OCI-M2 (cell line): ENCODE measurements at regions not wholly inside any gene's neighbourhood (a gene's known extent, or its start where the extent isn't known, plus 50 kb on each side); places are given as distances from the start of the nearest gene placed in this dataset.

Experiments used
- DNase-seq: peaks from one replicate; lab custom pipeline; 2025; ENCODE audit not compliant: unreplicated experiment; lab: John Stamatoyannopoulos, UW

GRCh38 chr18:25962919-25963318 is 127.5 kb downstream of the SS18 start:
- no peak for DNase-seq

GRCh38 chr18:25962176-25962575 is 128.2 kb downstream of the SS18 start:
- DNase-seq, result no peak

DNA sequence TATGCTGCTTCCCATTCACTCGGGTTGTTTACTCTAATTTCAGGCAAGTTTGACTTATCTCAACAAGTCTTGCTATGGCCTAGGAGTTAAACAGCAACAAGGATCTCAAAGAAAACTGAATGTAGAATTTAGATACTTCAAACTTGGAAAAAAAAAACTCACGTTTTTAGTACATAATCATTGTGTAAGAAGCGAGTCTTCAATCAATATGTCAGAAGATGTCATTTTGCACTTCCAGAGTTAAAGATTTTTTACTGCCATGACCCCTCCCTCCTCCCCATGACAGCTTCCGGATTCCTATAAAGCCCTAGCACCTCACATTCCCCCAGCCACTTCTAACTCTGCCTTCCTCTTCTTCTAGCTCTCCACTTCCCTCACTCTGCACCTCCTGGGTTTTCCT is 133.4 kb downstream of the SS18 start:
- DNase-seq, result no peak

DNA sequence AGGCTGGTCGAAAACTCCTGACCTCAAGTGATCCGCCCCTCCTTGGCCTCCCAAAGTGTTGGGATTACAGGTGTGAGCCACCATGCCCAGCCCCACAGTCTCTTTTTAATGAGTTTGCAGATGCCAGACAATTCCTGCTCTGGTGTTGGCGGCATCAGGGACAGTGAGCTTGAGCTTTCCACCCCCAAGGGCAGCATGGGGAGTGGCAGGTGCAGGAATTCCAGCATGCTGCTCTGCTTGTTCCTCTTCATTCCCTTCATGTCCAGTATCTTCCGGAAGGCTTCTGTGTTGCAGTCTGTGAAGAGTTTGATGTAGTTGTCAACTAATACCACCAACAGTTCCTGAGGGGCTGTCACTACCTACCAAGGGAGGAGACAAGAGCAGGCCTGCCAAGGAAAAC is 137.3 kb downstream of the SS18 start:
- no peak for DNase-seq

GRCh38 chr18:25950321-25950720 is 140.1 kb downstream of the SS18 start:
- no peak for DNase-seq

DNA sequence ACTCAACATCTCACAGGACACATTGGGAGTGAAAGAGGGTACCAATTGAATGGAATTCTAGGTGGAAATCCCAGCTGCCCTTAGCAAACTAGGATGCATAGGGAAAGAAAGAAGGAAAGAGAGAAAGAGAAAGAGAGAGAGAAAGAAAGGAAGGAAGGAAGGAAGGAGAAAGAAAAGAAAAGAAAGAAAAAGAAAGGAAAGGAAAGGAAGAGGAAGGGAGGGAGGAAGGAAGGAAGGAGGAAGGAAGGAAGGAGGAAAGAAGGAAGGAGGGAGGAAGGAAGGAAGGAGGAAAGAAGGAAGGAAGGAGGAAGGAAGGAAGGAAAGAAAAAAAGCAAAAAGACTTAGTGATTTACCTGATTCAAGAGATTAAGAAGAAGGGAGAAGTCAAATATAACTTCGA is 143.9 kb downstream of the SS18 start:
- no peak for DNase-seq

DNA sequence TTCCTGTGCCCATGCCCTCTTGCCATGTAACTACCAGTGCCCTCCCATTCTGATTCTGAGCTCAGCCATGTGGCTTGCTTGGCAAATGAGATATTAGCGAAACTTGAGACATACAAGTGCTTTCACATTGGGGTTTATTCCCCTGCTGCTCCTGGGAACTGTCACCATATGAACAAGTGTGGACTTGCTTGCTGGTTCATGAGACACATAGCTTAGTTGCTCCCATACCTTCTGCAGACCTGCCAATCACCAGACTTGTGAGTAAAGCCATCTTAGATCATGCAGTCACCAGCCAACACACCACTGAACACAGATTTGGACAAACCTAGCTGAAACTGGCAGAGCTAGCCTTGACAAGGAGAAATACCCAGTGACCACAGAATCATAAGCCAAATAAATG is 155.1 kb downstream of the SS18 start:
- no peak for DNase-seq

DNA sequence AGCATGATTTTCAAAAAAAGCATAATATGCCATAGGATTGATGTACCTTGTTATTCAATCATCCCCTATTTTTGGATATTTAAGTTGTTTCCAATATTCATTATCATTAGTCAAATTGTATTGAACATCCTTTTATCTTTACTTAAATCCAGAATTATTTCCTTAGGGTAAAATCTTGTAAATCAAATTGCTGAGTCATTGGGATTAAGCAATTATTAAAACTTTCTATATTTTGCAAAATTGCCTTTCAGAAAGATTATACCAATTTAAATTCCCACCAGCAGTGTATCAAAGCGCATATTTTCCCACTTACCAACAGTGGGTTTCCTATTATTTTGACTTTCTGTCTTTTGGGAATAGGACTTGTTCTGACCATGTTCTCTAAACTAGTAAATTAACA is 159.3 kb downstream of the SS18 start:
- DNase-seq, result no peak

GRCh38 chr18:25929787-25930186 is 160.6 kb downstream of the SS18 start:
- DNase-seq, result no peak

- no peak for DNase-seq
Observed at GRCh38 chr18:25927830-25928229, 162.6 kb downstream of the SS18 start.

- DNase-seq, result no peak
Observed at GRCh38 chr18:25923193-25923592, 167.2 kb downstream of the SS18 start.

DNA sequence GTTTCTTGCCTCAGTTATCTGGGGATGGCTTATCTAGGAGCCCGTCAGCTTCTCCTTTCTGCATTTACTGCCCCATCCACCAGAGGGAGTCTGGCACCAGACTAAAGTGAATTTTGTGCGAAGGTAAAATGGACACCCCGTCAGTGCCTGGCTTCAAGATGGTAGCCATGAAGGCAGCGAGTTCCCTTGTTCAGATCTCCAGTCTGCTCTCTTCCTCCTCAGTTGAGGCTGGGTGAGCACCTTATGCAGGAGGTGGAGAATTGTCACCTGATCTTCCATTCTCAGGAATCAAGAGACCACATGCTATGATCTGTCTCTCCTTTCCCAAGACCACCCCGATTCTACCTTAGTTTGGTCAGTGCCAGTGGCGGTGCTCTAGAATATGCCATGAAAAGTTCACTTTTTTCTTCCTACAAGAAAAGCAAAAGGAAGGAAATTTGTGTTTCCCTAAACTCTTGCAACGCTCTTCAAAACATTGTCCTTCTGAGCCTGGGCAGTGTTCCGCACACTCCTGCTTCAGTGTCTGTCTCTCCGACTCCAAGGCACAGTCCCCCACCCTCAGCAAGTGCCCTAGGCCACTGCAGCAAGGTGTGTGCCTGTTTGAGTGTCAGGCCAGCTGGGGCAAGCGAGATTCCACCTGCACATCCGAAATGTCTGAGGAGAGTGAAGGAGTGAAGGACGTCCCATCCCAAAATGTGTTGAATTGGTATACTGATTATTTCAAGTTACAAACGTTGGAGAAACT is 168.6 kb downstream of the SS18 start:
- DNase-seq, result no peak

DNA sequence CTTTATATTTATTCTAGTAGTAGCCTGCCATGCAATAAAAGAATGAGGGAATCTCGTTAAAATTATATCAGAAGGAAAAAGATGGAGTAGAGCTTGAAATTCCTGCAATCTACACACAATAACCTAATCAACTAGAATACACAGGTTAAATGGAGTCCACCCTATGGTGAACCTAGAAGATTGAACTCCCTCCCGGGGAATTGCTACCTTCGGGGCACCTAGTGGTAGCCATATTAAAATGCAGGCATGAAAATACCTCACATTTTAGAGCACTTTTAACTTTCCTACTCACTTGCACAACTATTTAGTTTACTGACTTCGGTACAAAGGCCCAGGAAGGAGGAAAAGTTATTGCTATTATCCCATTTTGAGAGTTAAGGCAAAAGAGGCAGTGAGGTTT is 174.5 kb downstream of the SS18 start:
- DNase-seq, result no peak

- DNase-seq, result no peak
Observed at GRCh38 chr18:25898965-25899364, 191.4 kb downstream of the SS18 start.

DNA sequence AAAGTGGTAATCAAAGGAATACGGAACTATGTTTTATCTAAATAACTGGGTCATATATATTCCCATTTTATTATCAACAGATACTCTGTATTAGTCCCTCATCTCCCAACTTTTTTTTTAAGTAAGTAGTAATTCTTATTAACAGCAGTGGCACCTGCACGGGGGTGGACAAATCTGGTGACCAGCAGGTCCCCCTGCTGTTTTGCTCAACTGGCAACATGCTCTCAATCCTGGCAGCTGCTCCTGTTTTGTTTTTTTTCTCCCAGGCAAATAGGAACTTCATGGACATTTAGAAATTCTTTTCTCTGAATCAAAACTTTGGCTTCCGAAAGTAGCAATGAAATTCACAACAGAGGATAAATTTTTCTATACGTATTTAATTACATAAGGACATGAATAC is 193.5 kb downstream of the SS18 start:
- DNase-seq, result no peak

DNA sequence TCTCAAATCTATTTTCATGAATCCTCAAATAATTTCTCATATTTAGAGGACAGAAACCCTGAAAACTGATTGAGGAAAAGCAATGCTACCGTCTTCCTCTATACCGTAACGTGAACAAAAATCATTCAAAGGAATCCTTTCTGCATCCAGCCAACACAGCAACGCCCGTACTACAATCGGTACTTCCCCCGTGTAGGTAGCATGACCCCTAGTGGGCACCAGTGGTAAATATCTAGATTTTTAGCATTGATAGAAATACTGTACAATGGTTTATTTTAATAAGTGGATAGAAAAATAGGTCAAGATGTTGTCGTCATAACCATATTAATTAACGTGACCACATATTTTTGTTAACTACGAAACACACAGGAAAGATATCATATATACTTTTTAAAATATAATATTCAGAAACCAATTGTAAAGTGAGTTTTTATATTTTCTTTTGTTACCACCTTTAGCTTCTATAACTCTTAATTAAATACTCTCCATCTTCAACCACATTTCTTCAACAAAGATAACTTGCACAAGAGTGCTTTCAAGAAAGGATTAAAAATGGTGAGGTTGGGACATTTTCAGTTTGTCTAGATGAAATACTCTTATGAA is 194.1 kb downstream of the SS18 start:
- no peak for DNase-seq

- no peak for DNase-seq
Observed at GRCh38 chr18:25895518-25895917, 194.9 kb downstream of the SS18 start.

DNA sequence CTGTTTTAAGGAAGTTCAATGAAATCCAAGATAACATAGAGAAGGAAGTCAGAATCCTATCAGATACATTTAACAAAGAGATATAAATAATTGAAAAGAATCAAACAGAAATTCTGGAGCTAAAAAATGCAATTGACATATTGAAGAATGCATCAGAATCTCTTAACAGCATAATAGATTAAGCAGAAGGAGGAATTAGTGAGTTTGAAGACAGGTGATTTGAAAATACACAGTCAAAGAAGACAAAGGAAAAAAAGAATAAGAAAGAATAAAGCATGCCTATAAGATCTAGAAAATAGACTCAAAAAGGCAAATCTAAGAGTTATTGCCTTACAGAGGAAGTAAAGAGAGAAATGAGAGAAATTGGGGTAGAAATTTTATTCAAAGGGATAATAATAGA is 204.1 kb downstream of the SS18 start:
- DNase-seq, result no peak

GRCh38 chr18:25883091-25883490 is 207.3 kb downstream of the SS18 start:
- DNase-seq, result no peak

- no peak for DNase-seq
Observed at GRCh38 chr18:25881149-25881548, 209.3 kb downstream of the SS18 start.

GRCh38 chr18:25880441-25880840 is 210.0 kb downstream of the SS18 start:
- no peak for DNase-seq

DNA sequence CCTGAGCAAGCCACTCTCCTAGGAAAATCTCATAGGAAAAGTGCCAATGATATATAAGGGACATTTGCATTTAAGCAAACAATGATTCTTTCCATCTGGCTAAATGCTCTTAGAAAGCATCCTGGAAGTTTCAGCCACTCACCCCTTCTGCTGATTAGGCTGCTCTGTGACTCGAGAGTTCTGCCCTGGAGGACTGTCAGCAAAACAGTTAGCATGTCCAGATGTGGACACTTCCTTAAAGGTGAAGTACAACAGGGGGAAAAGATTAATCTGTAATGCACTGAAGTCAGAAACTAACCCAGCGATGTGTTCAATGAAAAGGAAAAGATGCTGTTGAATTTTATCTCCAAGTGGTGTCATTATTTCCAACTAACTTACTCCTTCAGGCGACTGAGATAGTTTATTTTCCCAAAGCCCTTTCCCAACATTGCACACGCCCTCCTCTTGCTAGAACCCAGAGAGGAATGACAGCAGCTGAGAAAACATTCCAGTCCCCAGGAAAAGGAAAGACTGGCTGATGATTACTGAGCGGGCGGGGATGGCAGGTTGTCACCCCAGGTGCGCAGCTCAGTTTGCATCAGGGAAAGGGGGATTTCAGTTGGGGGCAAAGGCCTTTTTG is 214.0 kb downstream of the SS18 start:
- no peak for DNase-seq
